IPS DF 4.7 (cell line): ENCODE measurements at regions not wholly inside any gene's neighbourhood (a gene's known extent, or its start where the extent isn't known, plus 50 kb on each side); places are given as distances from the start of the nearest gene placed in this dataset.
"Not testable (repeated sequence)": the region's sequence is repeated elsewhere in the genome, so short reads cannot be mapped to it uniquely, and the experiment has no call there.

ENCODE experiments used
- DNase-seq: peaks from one replicate; pipeline ENCODE4 v3.0.0-alpha.2; 2013; ENCODE audit warnings: low spot score; ENCODE audit errors: extremely low read depth

- DNase-seq = no peak
Measured at GRCh38 chr6:121686611-121687023, 251.2 kb downstream of the GJA1 start.

GRCh38 chr6:121688974-121689373 is 253.5 kb downstream of the GJA1 start:
- DNase-seq = no peak

DNA sequence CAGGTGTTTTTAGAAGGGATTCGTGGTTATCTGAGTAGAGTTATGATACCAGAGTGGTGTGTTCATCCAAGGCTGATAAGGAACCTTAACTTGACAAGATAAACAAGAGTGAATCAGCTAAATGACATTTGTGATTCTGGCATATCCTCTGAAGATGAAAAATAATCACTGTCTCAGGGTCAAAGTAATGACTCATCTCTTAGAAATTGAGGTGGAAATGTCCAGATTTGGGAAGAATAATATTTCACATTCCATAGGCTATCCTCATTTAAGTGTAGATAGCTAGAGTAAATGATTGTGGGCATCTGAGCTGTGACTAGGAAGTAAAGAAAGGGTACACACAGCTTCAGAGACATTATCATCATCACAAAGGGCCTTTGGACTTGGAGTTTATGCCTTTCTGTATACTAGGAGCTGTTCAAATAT is 255.7 kb downstream of the GJA1 start:
- DNase-seq = no peak

- no peak for DNase-seq
Measured at GRCh38 chr6:121694389-121694788, 258.9 kb downstream of the GJA1 start.

- DNase-seq = no peak
Measured at GRCh38 chr6:121694801-121695251, 259.4 kb downstream of the GJA1 start.

DNA sequence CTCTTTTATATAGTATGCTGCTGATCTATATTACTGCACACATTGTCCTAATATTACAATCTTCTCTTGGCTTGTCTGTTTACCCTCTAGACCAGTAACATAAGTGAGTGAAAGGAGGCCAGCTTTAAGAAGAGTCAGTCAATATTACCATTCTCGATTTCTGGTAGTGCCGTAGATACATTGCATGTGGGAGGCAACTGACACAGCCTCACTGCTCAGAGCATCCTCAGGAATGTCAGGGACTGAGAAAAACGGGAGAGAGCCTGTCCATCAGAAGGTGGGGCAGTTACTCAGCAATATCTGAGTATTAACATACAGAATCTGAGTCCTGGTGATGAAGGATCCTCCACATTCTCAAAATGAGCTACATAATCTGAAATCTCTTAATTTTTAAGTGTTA is 259.9 kb downstream of the GJA1 start:
- no peak for DNase-seq

DNA sequence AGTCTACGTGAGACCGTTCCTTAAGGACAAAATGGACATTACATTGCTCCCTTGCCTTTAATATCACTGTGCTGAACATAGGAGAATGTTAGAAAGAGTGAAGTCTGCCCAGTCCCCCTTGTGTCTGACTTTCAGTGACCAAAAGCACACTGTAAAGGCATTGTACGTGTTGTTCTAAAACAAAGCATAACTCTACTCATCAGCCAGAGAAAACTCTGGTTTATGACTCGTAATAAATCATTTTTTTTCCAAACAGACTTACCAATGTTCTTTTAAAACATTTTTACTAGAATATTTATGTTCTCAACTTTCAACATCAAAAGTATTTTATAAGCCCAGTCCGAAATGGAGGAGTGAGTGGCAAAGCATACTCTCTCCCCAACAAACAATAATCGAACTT is 262.5 kb downstream of the GJA1 start:
- no peak for DNase-seq

GRCh38 chr6:121698617-121699016 is 263.2 kb downstream of the GJA1 start:
- DNase-seq = no peak

- DNase-seq = not testable (repeated sequence)
Measured at GRCh38 chr6:121703129-121703528, 267.7 kb downstream of the GJA1 start.

DNA sequence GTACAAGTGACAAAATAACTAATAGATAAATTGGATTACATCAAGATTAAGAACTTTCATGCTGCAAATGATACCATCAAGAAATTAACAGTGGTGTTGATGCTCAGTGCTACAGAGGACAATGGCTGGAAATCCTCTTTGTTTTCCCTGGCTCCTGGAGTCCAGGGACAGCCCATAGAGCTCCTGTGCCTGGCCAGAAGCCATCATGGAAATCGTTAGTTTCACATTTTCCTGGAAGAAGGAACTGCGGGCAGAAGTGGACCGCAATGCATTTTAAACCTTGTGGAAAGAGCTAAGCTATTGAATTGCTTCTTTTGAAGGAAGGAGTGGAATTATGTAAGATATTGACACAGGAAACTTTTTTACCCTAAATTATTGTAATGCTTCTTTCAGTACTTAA is 276.0 kb downstream of the GJA1 start:
- DNase-seq = no peak

DNA sequence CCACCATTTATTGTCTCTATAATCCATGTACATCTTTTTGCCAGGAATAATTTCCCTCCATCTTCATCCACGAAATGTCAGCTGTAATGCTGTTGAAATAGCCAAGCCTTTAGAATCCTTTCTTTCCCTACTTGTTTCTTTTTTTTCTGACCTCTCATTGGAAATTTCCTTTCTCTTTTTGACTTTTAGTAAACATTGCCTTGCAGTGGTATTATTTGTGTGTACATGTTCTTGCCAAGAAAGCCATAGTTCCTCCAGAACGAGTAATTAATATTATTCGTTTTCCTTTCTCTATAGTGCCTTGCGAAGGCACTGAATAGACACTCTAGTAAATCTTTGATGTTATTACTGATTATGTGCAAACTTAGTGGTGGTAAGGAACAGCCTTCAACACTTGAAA is 282.2 kb downstream of the GJA1 start:
- DNase-seq = no peak

- not testable (repeated sequence) for DNase-seq
Measured at GRCh38 chr6:121720867-121721266, 285.4 kb downstream of the GJA1 start.

DNA sequence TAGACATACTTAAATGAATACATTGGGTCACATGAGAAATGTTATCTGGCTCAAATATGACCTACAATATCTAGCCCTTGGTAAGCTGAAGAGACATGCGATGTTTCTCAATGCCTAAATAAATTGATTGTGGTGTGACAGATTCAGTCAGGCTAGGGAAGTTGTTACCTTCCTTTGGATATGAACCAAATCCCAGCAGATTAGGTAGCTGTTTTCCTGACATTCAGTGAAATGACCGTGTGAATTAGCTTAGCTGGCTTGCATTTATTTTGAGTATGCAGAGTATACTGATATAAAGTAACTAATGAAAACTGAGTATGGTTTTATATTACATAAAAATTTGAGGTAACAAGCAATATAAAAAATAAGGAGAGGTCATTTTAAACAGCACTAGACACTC is 288.2 kb downstream of the GJA1 start:
- DNase-seq = no peak

DNA sequence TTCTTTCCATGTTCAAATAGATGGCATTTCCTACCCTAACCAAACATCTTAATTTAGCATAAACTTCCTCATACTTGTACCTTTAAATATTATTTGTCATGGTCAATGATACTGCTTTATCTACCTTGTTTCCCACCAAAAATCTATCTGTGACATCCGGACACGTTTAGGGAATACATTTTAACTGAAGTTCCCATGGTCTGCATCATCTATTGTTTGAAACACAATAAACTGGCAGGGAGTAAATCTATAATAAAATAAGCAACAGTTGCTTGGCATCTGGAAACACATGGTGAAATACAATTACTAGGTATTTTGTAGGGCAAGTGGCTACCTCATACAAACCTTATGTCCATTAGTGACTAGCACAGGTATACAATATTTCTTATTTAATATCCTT is 289.1 kb downstream of the GJA1 start:
- DNase-seq = no peak

- no peak for DNase-seq
Measured at GRCh38 chr6:121726596-121726995, 291.1 kb downstream of the GJA1 start.

DNA sequence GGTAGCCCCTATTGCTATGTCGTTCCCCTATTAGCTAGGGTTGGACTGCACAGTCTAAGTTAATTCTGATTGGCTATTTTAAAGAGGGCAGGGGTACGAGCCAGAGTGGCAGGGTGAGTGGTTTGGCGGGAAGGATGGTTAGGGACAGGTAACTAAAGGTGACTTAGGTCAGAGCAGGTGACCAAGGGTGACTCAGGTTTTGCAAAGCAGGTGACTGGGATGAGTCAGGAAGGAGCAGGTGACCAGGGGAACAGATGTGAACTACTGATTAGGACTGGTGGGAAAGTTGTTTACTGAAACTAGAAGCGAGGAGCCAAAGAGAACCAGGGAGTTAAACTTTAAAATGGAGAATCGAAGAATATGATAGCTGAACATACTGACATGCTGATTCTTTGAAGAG is 295.2 kb downstream of the GJA1 start:
- DNase-seq = no peak

DNA sequence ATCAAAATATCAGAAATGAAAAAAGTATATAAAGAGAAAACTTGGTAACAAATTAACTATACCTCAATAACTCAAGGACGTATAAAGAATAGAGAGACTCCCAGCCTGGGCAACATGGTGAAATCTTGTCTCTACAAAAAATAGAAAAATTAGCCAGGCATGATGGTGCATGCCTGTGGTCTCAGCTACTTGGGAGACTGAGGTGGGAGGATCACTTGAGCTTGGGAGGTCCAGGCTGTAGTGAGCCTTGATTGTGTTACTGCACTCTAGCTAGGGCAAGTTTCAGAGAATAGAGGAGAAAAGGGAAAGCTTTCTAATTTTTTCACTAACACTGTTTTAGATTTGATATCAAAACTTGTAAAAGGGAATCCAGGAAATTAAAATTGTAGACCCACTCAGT is 295.9 kb downstream of the GJA1 start:
- no peak for DNase-seq

DNA sequence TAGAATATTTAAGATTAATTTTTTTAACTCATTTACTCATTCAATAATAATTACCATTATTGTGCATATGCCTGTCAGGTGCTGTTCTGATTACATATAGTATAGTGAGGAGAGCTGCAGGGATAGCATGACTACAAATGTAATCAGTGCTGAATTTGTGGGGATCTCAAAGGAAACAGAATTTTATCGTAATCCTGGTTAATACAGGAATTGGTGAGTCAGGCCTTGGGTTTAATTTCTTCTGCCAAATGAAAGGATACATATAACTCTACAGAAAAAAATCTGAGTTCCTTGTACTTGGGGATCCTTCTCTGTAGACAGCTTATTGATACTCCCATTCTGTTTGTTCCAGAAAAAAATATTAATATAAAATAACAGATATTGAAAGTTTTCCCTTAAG is 297.2 kb downstream of the GJA1 start:
- no peak for DNase-seq

DNA sequence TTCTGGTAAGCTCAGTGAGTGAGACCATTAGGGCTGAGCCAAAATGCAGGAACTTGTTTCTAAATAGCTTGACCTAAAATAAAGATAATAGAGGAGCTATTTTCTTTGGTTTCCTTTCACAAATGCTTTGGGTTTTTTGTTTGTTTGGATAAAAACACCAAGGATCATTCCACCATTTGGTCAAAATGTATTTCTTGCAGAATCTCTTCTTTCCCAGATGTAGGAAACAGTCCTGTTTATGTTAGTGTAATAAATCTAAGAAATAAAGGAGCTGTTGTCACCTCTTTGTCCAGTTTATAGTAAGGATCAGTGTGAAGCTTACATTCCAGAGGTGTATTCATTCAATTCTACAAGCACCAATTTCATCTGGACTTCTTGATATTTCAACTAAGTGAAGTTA is 297.8 kb downstream of the GJA1 start:
- DNase-seq = no peak

DNA sequence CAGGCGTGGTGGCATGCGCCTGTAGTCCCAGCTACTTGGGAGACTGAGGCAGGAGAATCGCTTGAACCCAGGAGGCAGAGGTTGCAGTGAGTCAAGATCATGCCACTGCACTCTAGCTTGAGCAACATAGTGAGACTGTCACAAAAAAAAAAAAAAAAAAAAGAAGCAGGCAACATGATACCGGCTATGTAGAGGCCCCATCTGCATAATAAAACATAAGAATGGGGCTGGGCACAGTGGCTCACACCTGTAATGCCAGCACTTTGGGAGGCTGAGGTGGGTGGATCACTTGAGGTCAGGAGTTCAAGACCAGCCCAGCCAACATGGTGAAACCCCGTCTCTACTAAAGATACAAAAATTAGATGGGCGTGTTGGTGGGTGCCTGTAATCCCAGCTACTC is 304.7 kb downstream of the GJA1 start:
- not testable (repeated sequence) for DNase-seq

GRCh38 chr6:121743691-121744090 is 308.2 kb downstream of the GJA1 start:
- DNase-seq = no peak

- DNase-seq = no peak
Measured at GRCh38 chr6:121748376-121748775, 312.9 kb downstream of the GJA1 start.

DNA sequence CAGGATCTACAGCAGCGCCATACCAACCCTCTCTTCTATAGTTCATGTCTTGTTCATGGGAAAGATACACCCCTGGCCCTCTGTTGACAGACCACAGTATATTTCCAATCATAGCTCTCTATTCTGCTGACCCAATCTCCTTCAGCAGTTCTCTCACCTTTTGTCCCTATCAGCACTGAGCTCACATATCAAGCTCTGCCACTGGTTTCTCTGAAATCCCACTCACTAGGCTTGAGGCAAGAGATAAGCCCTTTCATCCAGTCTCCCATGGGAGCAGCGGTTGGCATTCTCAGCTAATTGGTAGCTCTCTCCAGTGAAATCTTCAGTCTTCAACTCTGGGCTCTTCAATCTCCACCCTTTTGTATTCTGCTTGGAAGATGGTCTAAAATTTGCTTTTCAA is 313.4 kb downstream of the GJA1 start:
- no peak for DNase-seq

GRCh38 chr6:121755485-121755884 is 320.0 kb downstream of the GJA1 start:
- DNase-seq = no peak
